ENCODE measurements at regions not wholly inside any gene's neighbourhood (a gene's known extent, or its start where the extent isn't known, plus 50 kb on each side); places are given as distances from the start of the nearest gene placed in this dataset.
A peak's percentile ranks its signal among the peaks of the same experiment; 100 is the strongest.
"Not testable (repeated sequence)": the region's sequence is repeated elsewhere in the genome, so short reads cannot be mapped to it uniquely, and the experiment has no call there.

DNA sequence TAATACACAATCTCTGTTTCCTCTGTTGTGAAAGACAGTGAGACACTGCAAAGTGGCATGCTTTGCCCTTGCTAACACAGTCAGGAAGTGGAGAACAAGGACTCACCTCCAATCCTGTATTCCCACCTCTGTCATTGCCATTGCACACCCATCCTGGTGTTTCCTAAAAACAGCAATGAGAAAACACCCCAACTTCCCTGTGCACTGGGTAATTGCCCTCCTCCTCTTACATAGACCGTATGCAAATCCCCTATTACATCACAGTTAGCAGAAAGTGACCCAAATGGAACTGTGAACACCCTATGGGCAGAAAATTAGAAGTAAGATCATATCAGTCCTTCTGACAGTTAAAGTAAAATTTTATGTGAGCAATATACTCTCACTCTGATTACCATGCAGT lies 355.5 kb downstream of the BCL11B start:
- H3K4me3 ChIP-seq (ENCODE audit: low read length in 3 of 3) = no peak overlapping the region
- H3K9me3 ChIP-seq (ENCODE audit: control insufficient read depth in 2 of 3, insufficient read depth in 1 of 3, low read length in 3 of 3) = no peaks in the 10 kb centered on the region
- no peak overlapping the region for H3K9ac ChIP-seq (ENCODE audit: low read length in 3 of 3)
- TF ChIP-seq, protein P1, sequence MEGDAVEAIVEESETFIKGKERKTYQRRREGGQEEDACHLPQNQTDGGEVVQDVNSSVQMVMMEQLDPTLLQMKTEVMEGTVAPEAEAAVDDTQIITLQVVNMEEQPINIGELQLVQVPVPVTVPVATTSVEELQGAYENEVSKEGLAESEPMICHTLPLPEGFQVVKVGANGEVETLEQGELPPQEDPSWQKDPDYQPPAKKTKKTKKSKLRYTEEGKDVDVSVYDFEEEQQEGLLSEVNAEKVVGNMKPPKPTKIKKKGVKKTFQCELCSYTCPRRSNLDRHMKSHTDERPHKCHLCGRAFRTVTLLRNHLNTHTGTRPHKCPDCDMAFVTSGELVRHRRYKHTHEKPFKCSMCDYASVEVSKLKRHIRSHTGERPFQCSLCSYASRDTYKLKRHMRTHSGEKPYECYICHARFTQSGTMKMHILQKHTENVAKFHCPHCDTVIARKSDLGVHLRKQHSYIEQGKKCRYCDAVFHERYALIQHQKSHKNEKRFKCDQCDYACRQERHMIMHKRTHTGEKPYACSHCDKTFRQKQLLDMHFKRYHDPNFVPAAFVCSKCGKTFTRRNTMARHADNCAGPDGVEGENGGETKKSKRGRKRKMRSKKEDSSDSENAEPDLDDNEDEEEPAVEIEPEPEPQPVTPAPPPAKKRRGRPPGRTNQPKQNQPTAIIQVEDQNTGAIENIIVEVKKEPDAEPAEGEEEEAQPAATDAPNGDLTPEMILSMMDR (IDR thresholded peaks at IDR 0.05; ENCODE audit: borderline replicate concordance, extremely low read depth, insufficient read depth) = no peak
- no peaks in the 10 kb centered on the region for H3K36me3 ChIP-seq (ENCODE audit: control insufficient read depth in 2 of 3, insufficient read depth in 3 of 3, low read length in 3 of 3)
- no peaks in the 10 kb centered on the region for H3K27me3 ChIP-seq (ENCODE audit: control insufficient read depth, insufficient read depth, low read length)
- DNase-seq (no peak), FAIRE-seq (no peak)
- intact Hi-C loops (cut with DNase I) = no loop called here
- no peaks in the 10 kb centered on the region for H3K4me1 ChIP-seq (ENCODE audit: control insufficient read depth in 2 of 3, insufficient read depth in 2 of 3, low read depth in 1 of 3, low read length in 3 of 3)
- no peak overlapping the region for H3K27ac ChIP-seq (ENCODE audit: low read depth in 2 of 2, low read length in 2 of 2)

DNA sequence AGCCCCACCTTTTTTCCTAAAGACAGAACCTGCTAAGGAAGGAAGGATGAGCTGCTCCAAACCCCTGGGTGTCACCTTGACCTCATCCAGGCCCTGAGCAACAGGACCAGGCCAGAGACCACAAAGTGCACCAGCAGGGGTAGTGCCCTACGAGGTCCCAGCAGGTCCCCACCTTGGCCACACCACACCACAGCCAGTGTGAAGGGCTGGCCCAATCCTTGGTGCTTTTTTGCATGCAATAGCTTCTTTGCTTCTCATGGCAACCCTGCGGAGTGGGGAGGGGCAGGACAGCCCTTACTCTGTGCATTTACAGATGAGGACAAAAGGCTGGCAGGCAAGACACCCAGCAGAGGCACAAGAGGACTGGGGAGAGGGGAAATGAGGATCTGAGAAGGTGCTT lies 352.6 kb downstream of the BCL11B start:
- Histone ChIP-seq H3K36me3 (ENCODE audit: control insufficient read depth in 2 of 3, insufficient read depth in 3 of 3, low read length in 3 of 3) (no peaks in the 10 kb centered on the region), H3K4me1 (ENCODE audit: control insufficient read depth in 2 of 3, insufficient read depth in 2 of 3, low read depth in 1 of 3, low read length in 3 of 3) (no peaks in the 10 kb centered on the region), H3K4me3 (ENCODE audit: low read length in 3 of 3) (no peak overlapping the region), H3K27ac (ENCODE audit: low read depth in 2 of 2, low read length in 2 of 2) (no peak overlapping the region), H3K9ac (ENCODE audit: low read length in 3 of 3) (no peak overlapping the region), H3K27me3 (ENCODE audit: control insufficient read depth, insufficient read depth, low read length) (no peaks in the 10 kb centered on the region), H3K9me3 (ENCODE audit: control insufficient read depth in 2 of 3, insufficient read depth in 1 of 3, low read length in 3 of 3) (peaks cover 0 to 4% (median 0%) of the 10 kb centered on the region in 3 donors)
- TF ChIP-seq, protein P1 (IDR thresholded peaks at IDR 0.05; ENCODE audit: borderline replicate concordance, extremely low read depth, insufficient read depth) = no peak
- intact Hi-C loops (cut with DNase I) = no loop called here
- FAIRE-seq (no peak), DNase-seq (peak in 1 of 5 donors; percentile 22)

DNA sequence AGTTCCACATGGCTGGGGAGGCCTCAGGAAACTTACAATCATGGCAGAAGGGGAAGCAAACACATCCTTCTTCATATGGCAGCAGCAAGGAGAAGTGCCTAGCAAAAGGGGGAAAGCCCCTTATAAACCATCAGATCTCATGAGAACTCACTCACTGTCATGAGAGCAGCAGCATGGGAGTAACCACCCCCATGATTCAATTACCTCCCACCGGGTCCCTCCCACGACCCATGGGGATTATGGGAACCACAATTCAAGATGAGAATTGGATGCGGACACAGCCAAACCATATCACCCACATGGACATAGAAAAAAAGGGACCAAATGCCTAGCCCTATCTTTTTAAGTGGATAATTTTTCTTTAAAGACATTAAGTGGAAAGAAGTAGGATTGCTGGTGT lies 350.7 kb downstream of the BCL11B start:
- H3K4me1 ChIP-seq (ENCODE audit: control insufficient read depth in 2 of 3, insufficient read depth in 2 of 3, low read depth in 1 of 3, low read length in 3 of 3); H3K9ac ChIP-seq (ENCODE audit: low read length in 3 of 3); H3K27ac ChIP-seq (ENCODE audit: low read depth in 2 of 2, low read length in 2 of 2); H3K9me3 ChIP-seq (ENCODE audit: control insufficient read depth in 2 of 3, insufficient read depth in 1 of 3, low read length in 3 of 3); intact Hi-C loops (cut with DNase I); H3K4me3 ChIP-seq (ENCODE audit: low read length in 3 of 3); H3K27me3 ChIP-seq (ENCODE audit: control insufficient read depth, insufficient read depth, low read length); H3K36me3 ChIP-seq (ENCODE audit: control insufficient read depth in 2 of 3, insufficient read depth in 3 of 3, low read length in 3 of 3); FAIRE-seq: not testable (repeated sequence)
- peak in 1 of 5 donors; percentile 3 for DNase-seq

DNA sequence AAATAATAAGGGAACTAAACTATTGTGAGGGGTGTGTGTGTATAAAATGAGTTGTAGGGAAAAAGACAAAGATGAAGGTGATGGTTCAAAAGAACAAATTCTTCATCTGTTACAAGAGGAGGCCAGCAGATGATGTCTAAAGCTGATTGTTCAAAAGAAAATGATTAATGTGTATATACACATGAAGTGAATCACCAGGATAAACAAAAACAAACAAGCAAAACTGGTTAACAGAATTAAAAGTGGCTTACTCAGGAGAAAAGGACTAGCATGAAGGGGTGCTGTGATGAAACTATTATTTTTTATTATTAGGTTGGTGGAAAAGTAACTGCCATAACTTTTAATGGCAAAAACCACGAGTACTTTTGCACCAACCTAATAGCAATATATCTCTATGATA lies 348.4 kb downstream of the BCL11B start:
- no peaks in the 10 kb centered on the region for H3K4me1 ChIP-seq (ENCODE audit: control insufficient read depth in 2 of 3, insufficient read depth in 2 of 3, low read depth in 1 of 3, low read length in 3 of 3)
- TF ChIP-seq, protein P1 (IDR thresholded peaks at IDR 0.05; ENCODE audit: borderline replicate concordance, extremely low read depth, insufficient read depth) = no peak
- DNase-seq = no peak
- H3K4me3 ChIP-seq (ENCODE audit: low read length in 3 of 3) = no peak overlapping the region
- H3K9me3 ChIP-seq (ENCODE audit: control insufficient read depth in 2 of 3, insufficient read depth in 1 of 3, low read length in 3 of 3) = peaks cover 0 to 4% (median 0%) of the 10 kb centered on the region in 3 donors
- H3K27me3 ChIP-seq (ENCODE audit: control insufficient read depth, insufficient read depth, low read length) = no peaks in the 10 kb centered on the region
- FAIRE-seq = no peak
- no peak overlapping the region for H3K27ac ChIP-seq (ENCODE audit: low read depth in 2 of 2, low read length in 2 of 2)
- H3K9ac ChIP-seq (ENCODE audit: low read length in 3 of 3) = no peak overlapping the region
- intact Hi-C loops (cut with DNase I) = no loop called here
- H3K36me3 ChIP-seq (ENCODE audit: control insufficient read depth in 2 of 3, insufficient read depth in 3 of 3, low read length in 3 of 3) = no peaks in the 10 kb centered on the region

Measured in kidney (tissue), 13 donors.